HUES64 (cell line): ENCODE measurements at regions not wholly inside any gene's neighbourhood (a gene's known extent, or its start where the extent isn't known, plus 50 kb on each side); places are given as distances from the start of the nearest gene placed in this dataset.

ENCODE experiments used
- H3K27ac ChIP-seq: 2 replicates; pipeline ENCODE4 v1.7.0; 2013; ENCODE audit warnings: low read depth, low read length, inconsistent platforms
- H3K27me3 ChIP-seq: 2 replicates; pipeline ENCODE4 v1.6.1; 2013; ENCODE audit warnings: mild to moderate bottlenecking, low read length; ENCODE audit not compliant: insufficient read depth
- H3K36me3 ChIP-seq: 2 replicates; pipeline ENCODE4 v1.6.1; 2013; ENCODE audit warnings: mild to moderate bottlenecking, low read length; ENCODE audit not compliant: insufficient read depth
- H3K4me1 ChIP-seq: 2 replicates; pipeline ENCODE4 v1.6.1; 2013; ENCODE audit warnings: mild to moderate bottlenecking, low read length, moderate library complexity; ENCODE audit not compliant: insufficient read depth
- H3K4me3 ChIP-seq: 2 replicates; pipeline ENCODE4 v1.5.1; 2013; ENCODE audit warnings: mild to moderate bottlenecking, low read length, moderate library complexity
- H3K9ac ChIP-seq: 2 replicates; pipeline ENCODE4 v1.6.1; 2013; ENCODE audit warnings: mild to moderate bottlenecking, low read depth, low read length
- H3K9me3 ChIP-seq: 2 replicates; pipeline ENCODE4 v1.6.1; 2013; ENCODE audit warnings: low read depth, low read length; ENCODE audit not compliant: insufficient read depth
- WGBS: fragments of 150-250, 120-280 bp; methylation state at CpG from one replicate; pipeline ENCODE4 v1.1.7; 2013; ENCODE audit warnings: missing lambda C conversion rate; 5-methylcytosine and 5-hydroxymethylcytosine counted together

GRCh38 chr3:28738425-28738824 is 389.8 kb upstream of the AZI2 start:
- 100% methylated on average over 1 of the region's 2 CpGs for WGBS
- Histone ChIP-seq H3K27me3 (no peaks in the 10 kb centered on the region), H3K9me3 (peaks cover 3% of the 10 kb centered on the region; the same call in 1 of the 2 replicates), H3K4me1 (no peaks in the 10 kb centered on the region), H3K27ac (no peak overlapping the region), H3K36me3 (no peaks in the 10 kb centered on the region), H3K4me3 (no peak overlapping the region), H3K9ac (no peak overlapping the region)

- 100% methylated on average over 1 of the region's 1 CpG for WGBS
- Histone ChIP-seq H3K9ac (no peak overlapping the region), H3K4me3 (no peak overlapping the region), H3K4me1 (no peaks in the 10 kb centered on the region), H3K9me3 (no peaks in the 10 kb centered on the region), H3K27ac (no peak overlapping the region), H3K36me3 (no peaks in the 10 kb centered on the region), H3K27me3 (no peaks in the 10 kb centered on the region)
Observed at GRCh38 chr3:28739647-28740046, 391.0 kb upstream of the AZI2 start.

- Histone ChIP-seq H3K36me3 (no peaks in the 10 kb centered on the region), H3K9ac (no peak overlapping the region), H3K27me3 (no peaks in the 10 kb centered on the region), H3K27ac (no peak overlapping the region), H3K4me3 (no peak overlapping the region), H3K9me3 (no peaks in the 10 kb centered on the region), H3K4me1 (no peaks in the 10 kb centered on the region)
- WGBS = 97% methylated on average over 2 of the region's 2 CpGs
Observed at GRCh38 chr3:28743271-28743670, 394.6 kb upstream of the AZI2 start.

GRCh38 chr3:28743831-28744230 is 395.2 kb upstream of the AZI2 start:
- 97% methylated on average over 4 of the region's 4 CpGs for WGBS
- Histone ChIP-seq H3K36me3 (no peaks in the 10 kb centered on the region), H3K4me3 (no peak overlapping the region), H3K9ac (no peak overlapping the region), H3K9me3 (no peaks in the 10 kb centered on the region), H3K27ac (no peak overlapping the region), H3K4me1 (no peaks in the 10 kb centered on the region), H3K27me3 (no peaks in the 10 kb centered on the region)

GRCh38 chr3:28745436-28745835 is 396.8 kb upstream of the AZI2 start:
- no peaks in the 10 kb centered on the region for H3K36me3 ChIP-seq
- no peak overlapping the region for H3K27ac ChIP-seq
- H3K9me3 ChIP-seq = no peaks in the 10 kb centered on the region
- no peaks in the 10 kb centered on the region for H3K4me1 ChIP-seq
- H3K4me3 ChIP-seq = no peak overlapping the region
- no peaks in the 10 kb centered on the region for H3K27me3 ChIP-seq
- H3K9ac ChIP-seq = no peak overlapping the region
- WGBS = 82% methylated on average over 4 of the region's 4 CpGs

- H3K9ac ChIP-seq = no peak overlapping the region
- 91% methylated on average over 6 of the region's 6 CpGs for WGBS
- H3K4me1 ChIP-seq = no peaks in the 10 kb centered on the region
- H3K27ac ChIP-seq = no peak overlapping the region
- peaks cover 4% of the 10 kb centered on the region; the same call in 1 of the 2 replicates for H3K9me3 ChIP-seq
- H3K36me3 ChIP-seq = no peaks in the 10 kb centered on the region
- no peak overlapping the region for H3K4me3 ChIP-seq
- no peaks in the 10 kb centered on the region for H3K27me3 ChIP-seq
Observed at GRCh38 chr3:28745916-28746617, 397.4 kb upstream of the AZI2 start.

- no peaks in the 10 kb centered on the region for H3K36me3 ChIP-seq
- no peak overlapping the region for H3K4me3 ChIP-seq
- H3K9me3 ChIP-seq = peaks cover 4% of the 10 kb centered on the region; the same call in 1 of the 2 replicates
- H3K9ac ChIP-seq = no peak overlapping the region
- 90% methylated on average over 2 of the region's 2 CpGs for WGBS
- H3K27me3 ChIP-seq = no peaks in the 10 kb centered on the region
- no peak overlapping the region for H3K27ac ChIP-seq
- no peaks in the 10 kb centered on the region for H3K4me1 ChIP-seq
Observed at GRCh38 chr3:28746990-28747389, 398.4 kb upstream of the AZI2 start.

GRCh38 chr3:28751864-28752263 is 403.2 kb upstream of the AZI2 start:
- Histone ChIP-seq H3K4me1 (no peaks in the 10 kb centered on the region), H3K4me3 (no peak overlapping the region), H3K27me3 (no peaks in the 10 kb centered on the region), H3K9ac (no peak overlapping the region), H3K9me3 (peaks cover 4% of the 10 kb centered on the region; the same call in 1 of the 2 replicates), H3K36me3 (no peaks in the 10 kb centered on the region), H3K27ac (no peak overlapping the region)
- WGBS = 92% methylated on average over 2 of the region's 2 CpGs

- Histone ChIP-seq H3K36me3 (no peaks in the 10 kb centered on the region), H3K27ac (no peak overlapping the region), H3K4me3 (no peak overlapping the region), H3K4me1 (no peaks in the 10 kb centered on the region), H3K27me3 (no peaks in the 10 kb centered on the region), H3K9ac (no peak overlapping the region), H3K9me3 (peaks cover 4% of the 10 kb centered on the region; the same call in 1 of the 2 replicates)
- 100% methylated on average over 1 of the region's 1 CpG for WGBS
Observed at GRCh38 chr3:28752290-28752689, 403.7 kb upstream of the AZI2 start.

- Histone ChIP-seq H3K9ac (no peak overlapping the region), H3K4me1 (no peaks in the 10 kb centered on the region), H3K27me3 (no peaks in the 10 kb centered on the region), H3K27ac (no peak overlapping the region), H3K9me3 (no peaks in the 10 kb centered on the region), H3K4me3 (no peak overlapping the region), H3K36me3 (no peaks in the 10 kb centered on the region)
- 100% methylated on average over 1 of the region's 1 CpG for WGBS
Observed at GRCh38 chr3:28756056-28756455, 407.4 kb upstream of the AZI2 start.

GRCh38 chr3:28758115-28758514 is 409.5 kb upstream of the AZI2 start:
- Histone ChIP-seq H3K27me3 (no peaks in the 10 kb centered on the region), H3K4me3 (no peak overlapping the region), H3K27ac (no peak overlapping the region), H3K9me3 (no peaks in the 10 kb centered on the region), H3K4me1 (no peaks in the 10 kb centered on the region), H3K9ac (no peak overlapping the region), H3K36me3 (no peaks in the 10 kb centered on the region)

GRCh38 chr3:28761375-28761774 is 412.8 kb upstream of the AZI2 start:
- 94% methylated on average over 1 of the region's 1 CpG for WGBS
- no peak overlapping the region for H3K27ac ChIP-seq
- H3K9me3 ChIP-seq = no peaks in the 10 kb centered on the region
- peaks cover 8% of the 10 kb centered on the region for H3K4me1 ChIP-seq
- H3K27me3 ChIP-seq = no peaks in the 10 kb centered on the region
- H3K36me3 ChIP-seq = no peaks in the 10 kb centered on the region
- H3K9ac ChIP-seq = no peak overlapping the region
- H3K4me3 ChIP-seq = no peak overlapping the region
